CD4-positive, alpha-beta T cell (primary cell): ENCODE measurements at regions not wholly inside any gene's neighbourhood (a gene's known extent, or its start where the extent isn't known, plus 50 kb on each side); places are given as distances from the start of the nearest gene placed in this dataset.

Experiments used
- ATAC-seq: fragments of 200-7000 bp; cut with Tn5 transposase; one replicate; pipeline ENCODE4 v1.10.0; 2022; ENCODE audit warnings: mild to moderate bottlenecking; ENCODE audit not compliant: poor library complexity
- CTCF ChIA-PET: fragments of 350-600 bp; sonication (Branson Sonifier 250); formaldehyde crosslinking; loops from one replicate; lab custom pipeline; 2021; ENCODE audit warnings: antibody characterized with exemption, inconsistent platforms; lab: Charles Lee
- POLR2A ChIA-PET: fragments of 350-600 bp; sonication (Branson Sonifier 250); formaldehyde crosslinking; loops from one replicate; lab custom pipeline; 2021; ENCODE audit warnings: antibody characterized with exemption, inconsistent platforms; lab: Charles Lee
- DNase-seq, 14 experiments: peaks; one replicate each; pipeline ENCODE4 v3.0.0-alpha.2; 2013 to 2020; ENCODE audit warnings: mixed read lengths in 2 of 14
- H3K27ac ChIP-seq, 2 donors: one replicate each; pipeline versions ENCODE4 v1.5.1 to v1.7.0; 2013; ENCODE audit warnings: low read length in 2 of 2, low read depth in 1 of 2, mild to moderate bottlenecking in 1 of 2
- H3K27me3 ChIP-seq, 2 experiments: 1 replicate in 1 of 2; 2 replicates in 1 of 2; pipeline versions ENCODE4 v1.6.1 to v1.7.0; 2013; ENCODE audit warnings: low read length in 2 of 2, control low read depth in 1 of 2, mild to moderate bottlenecking in 1 of 2, moderate library complexity in 1 of 2; ENCODE audit not compliant: insufficient read depth in 2 of 2, control insufficient read depth in 1 of 2
- H3K36me3 ChIP-seq: one replicate; pipeline ENCODE4 v1.6.1; 2013; ENCODE audit warnings: low read length, control low read depth; ENCODE audit not compliant: insufficient read depth
- H3K4me1 ChIP-seq: one replicate; pipeline ENCODE4 v1.6.1; 2013; ENCODE audit warnings: low read length, control low read depth; ENCODE audit not compliant: insufficient read depth
- H3K4me3 ChIP-seq: one replicate; pipeline ENCODE4 v1.5.1; 2013; ENCODE audit warnings: mild to moderate bottlenecking, low read length, moderate library complexity
- H3K9me3 ChIP-seq, 2 experiments: 1 replicate in 1 of 2; 2 replicates in 1 of 2; pipeline versions ENCODE4 v1.6.1 to v1.7.0; 2013; ENCODE audit warnings: low read length in 2 of 2, mild to moderate bottlenecking in 2 of 2, control low read depth in 1 of 2, moderate library complexity in 1 of 2; ENCODE audit not compliant: control insufficient read depth in 1 of 2, insufficient read depth in 1 of 2
- H3K27ac Mint-ChIP-seq: one replicate; pipeline ENCODE4 v1.8.0; 2020; ENCODE audit warnings: mixed read lengths
- H3K27me3 Mint-ChIP-seq: one replicate; pipeline ENCODE4 v1.8.0; 2021; ENCODE audit warnings: mixed read lengths
- H3K36me3 Mint-ChIP-seq: one replicate; pipeline ENCODE4 v1.8.0; 2021; ENCODE audit warnings: low read depth, mixed read lengths
- H3K4me1 Mint-ChIP-seq: one replicate; pipeline ENCODE4 v1.8.0; 2021; ENCODE audit warnings: low read depth, mixed read lengths
- H3K4me3 Mint-ChIP-seq: one replicate; pipeline ENCODE4 v1.8.0; 2020; ENCODE audit warnings: mild to moderate bottlenecking, mixed read lengths
- H3K9me3 Mint-ChIP-seq: one replicate; pipeline ENCODE4 v1.8.0; 2020; ENCODE audit warnings: mixed read lengths
- CTCF ChIP-seq: fragments of 200-600 bp; IDR thresholded peaks from one replicate; pipeline ENCODE4 v1.8.0; 2022; ENCODE audit warnings: antibody characterized with exemption, mild to moderate bottlenecking
- intact Hi-C, 2 experiments: fragments of 100-400 bp; cut with DNase I in 1 of 2; cut with micrococcal nuclease in 1 of 2; formaldehyde crosslinking; loops; one replicate each; pipeline versions ENCODE4 v1.15.1 to v1.9.0; 2023 to 2025; cut with DNase I, micrococcal nuclease

- DNase-seq (no peak), ATAC-seq (no peak)
- Histone ChIP-seq H3K4me3 (no peak overlapping the region), H3K9me3 (peaks cover 0 to 1% of the 10 kb centered on the region in 2 experiments), H3K27me3 (no peaks in the 10 kb centered on the region), H3K4me1 (no peaks in the 10 kb centered on the region), H3K27ac (no peak overlapping the region), H3K36me3 (no peaks in the 10 kb centered on the region)
- no peak for TF ChIP-seq CTCF
- POLR2A ChIA-PET: no interaction called here
- Mint-ChIP-seq H3K4me1 (no peaks in the 10 kb centered on the region), H3K27ac (no peak overlapping the region), H3K9me3 (peaks cover 6% of the 10 kb centered on the region), H3K27me3 (no peaks in the 10 kb centered on the region), H3K4me3 (no peak overlapping the region), H3K36me3 (no peaks in the 10 kb centered on the region)
- CTCF ChIA-PET: no interaction called here
- intact Hi-C loops: no loop called here
These were observed 880.2 kb downstream of the LTN1 start for GRCh38 chr21:28112511-28112910.

- ATAC-seq (no peak), DNase-seq (no peak)
- Histone ChIP-seq H3K27ac (no peak overlapping the region), H3K9me3 (no peaks in the 10 kb centered on the region), H3K27me3 (no peaks in the 10 kb centered on the region), H3K4me1 (no peaks in the 10 kb centered on the region), H3K36me3 (no peaks in the 10 kb centered on the region), H3K4me3 (no peak overlapping the region)
- POLR2A ChIA-PET: no interaction called here
- peaks cover 6% of the 10 kb centered on the region for H3K9me3 Mint-ChIP-seq
- no peaks in the 10 kb centered on the region for H3K36me3 Mint-ChIP-seq
- H3K4me1 Mint-ChIP-seq: no peaks in the 10 kb centered on the region
- intact Hi-C loops: no loop called here
- no peak overlapping the region for H3K4me3 Mint-ChIP-seq
- no peak overlapping the region for H3K27ac Mint-ChIP-seq
- no peaks in the 10 kb centered on the region for H3K27me3 Mint-ChIP-seq
- CTCF ChIA-PET: no interaction called here
- TF ChIP-seq CTCF: no peak
These were observed 881.5 kb downstream of the LTN1 start for GRCh38 chr21:28111151-28111619.

- ATAC-seq (no peak), DNase-seq (no peak)
- no peak for TF ChIP-seq CTCF
- H3K4me1 ChIP-seq: no peaks in the 10 kb centered on the region
- Mint-ChIP-seq H3K9me3 (peaks cover 5% of the 10 kb centered on the region), H3K36me3 (no peaks in the 10 kb centered on the region), H3K27ac (no peak overlapping the region), H3K4me3 (no peak overlapping the region), H3K27me3 (no peaks in the 10 kb centered on the region), H3K4me1 (no peaks in the 10 kb centered on the region)
- no peaks in the 10 kb centered on the region for H3K27me3 ChIP-seq
- ChIA-PET POLR2A (no interaction called here), CTCF (no interaction called here)
- H3K9me3 ChIP-seq: no peaks in the 10 kb centered on the region
- no peak overlapping the region for H3K4me3 ChIP-seq
- intact Hi-C loops: no loop called here
- no peak overlapping the region for H3K27ac ChIP-seq
- H3K36me3 ChIP-seq: no peaks in the 10 kb centered on the region
These were observed 882.0 kb downstream of the LTN1 start for GRCh38 chr21:28110716-28111115.
